H9 (cell line): ENCODE measurements at regions not wholly inside any gene's neighbourhood (a gene's known extent, or its start where the extent isn't known, plus 50 kb on each side); places are given as distances from the start of the nearest gene placed in this dataset.

Experiments
- DNase-seq: peaks from one replicate; pipeline ENCODE4 v3.0.0-alpha.2; 2017
- H2AFZ ChIP-seq: one replicate; pipeline ENCODE4 v1.6.1; 2013; ENCODE audit warnings: mild to moderate bottlenecking, low read length, control low read depth, moderate library complexity
- H2AK5ac ChIP-seq: 2 replicates; pipeline ENCODE4 v1.6.1; 2013; ENCODE audit warnings: low read length, control low read depth, mixed read lengths; ENCODE audit not compliant: insufficient read length
- H2BK120ac ChIP-seq: one replicate; pipeline ENCODE4 v1.6.1; 2013; ENCODE audit warnings: low read depth, mild to moderate bottlenecking, low read length, control low read depth, inconsistent platforms; ENCODE audit not compliant: poor library complexity, severe bottlenecking
- H2BK12ac ChIP-seq: 2 replicates; pipeline ENCODE4 v1.6.1; 2013; ENCODE audit warnings: low read length, control low read depth, mixed read lengths, low read depth; ENCODE audit not compliant: insufficient read length
- H2BK15ac ChIP-seq: 2 replicates; pipeline ENCODE4 v1.6.1; 2013; ENCODE audit warnings: low read depth, low read length, control low read depth
- H2BK20ac ChIP-seq: one replicate; pipeline ENCODE4 v1.6.1; 2013; ENCODE audit warnings: low read depth, mild to moderate bottlenecking, low read length, control low read depth, inconsistent platforms; ENCODE audit not compliant: poor library complexity, severe bottlenecking
- H2BK5ac ChIP-seq: 2 replicates; pipeline ENCODE4 v1.6.1; 2013; ENCODE audit warnings: low read length, control low read depth, mixed read lengths; ENCODE audit not compliant: insufficient read length
- H3K14ac ChIP-seq: 2 replicates; pipeline ENCODE4 v1.6.1; 2013; ENCODE audit warnings: low read length, control low read depth; ENCODE audit not compliant: insufficient read depth
- H3K18ac ChIP-seq: 2 replicates; pipeline ENCODE4 v1.6.1; 2013; ENCODE audit warnings: low read depth, mild to moderate bottlenecking, mixed read lengths, low read length, control low read depth; ENCODE audit not compliant: insufficient read length
- H3K23ac ChIP-seq: 2 replicates; pipeline ENCODE4 v1.6.1; 2013; ENCODE audit warnings: low read length, control low read depth, mixed read lengths, low read depth; ENCODE audit not compliant: insufficient read length
- H3K23me2 ChIP-seq: 2 replicates; pipeline ENCODE4 v1.6.1; 2013; ENCODE audit warnings: low read depth, mild to moderate bottlenecking, mixed read lengths, low read length, control low read depth; ENCODE audit not compliant: insufficient read length, poor library complexity, severe bottlenecking
- H3K27ac ChIP-seq: 2 replicates; pipeline ENCODE4 v1.5.1; 2013; ENCODE audit warnings: low read length, control low read depth, mixed read lengths, low read depth; ENCODE audit not compliant: insufficient read length
- H3K27me3 ChIP-seq: 2 replicates; pipeline ENCODE4 v1.6.1; 2013; ENCODE audit warnings: low read length, control low read depth, inconsistent platforms; ENCODE audit not compliant: insufficient read depth
- H3K4ac ChIP-seq: 2 replicates; pipeline ENCODE4 v1.6.1; 2013; ENCODE audit warnings: low read depth, mild to moderate bottlenecking, control low read depth, inconsistent platforms, low read length, moderate library complexity
- H3K4me1 ChIP-seq: 2 replicates; pipeline ENCODE4 v1.6.1; 2013; ENCODE audit warnings: low read length, control low read depth, inconsistent platforms; ENCODE audit not compliant: insufficient read depth
- H3K4me2 ChIP-seq: 2 replicates; pipeline ENCODE4 v1.6.1; 2013; ENCODE audit warnings: low read length, control low read depth, mixed read lengths; ENCODE audit not compliant: insufficient read length, insufficient read depth
- H3K56ac ChIP-seq: 2 replicates; pipeline ENCODE4 v1.6.1; 2013; ENCODE audit warnings: low read depth, mild to moderate bottlenecking, mixed read lengths, low read length, control low read depth; ENCODE audit not compliant: insufficient read length
- H3K79me1 ChIP-seq: 2 replicates; pipeline ENCODE4 v1.6.1; 2013; ENCODE audit warnings: low read depth, mild to moderate bottlenecking, moderate library complexity, low read length, control low read depth, inconsistent platforms; ENCODE audit not compliant: insufficient read depth, poor library complexity, severe bottlenecking
- H3K79me2 ChIP-seq: 2 replicates; pipeline ENCODE4 v1.6.1; 2013; ENCODE audit warnings: low read length, control low read depth, inconsistent platforms; ENCODE audit not compliant: insufficient read depth
- H3K9ac ChIP-seq: 2 replicates; pipeline ENCODE4 v1.6.1; 2013; ENCODE audit warnings: low read length, control low read depth, mixed read lengths; ENCODE audit not compliant: insufficient read length; ENCODE audit errors: extremely low read depth
- H3K9me3 ChIP-seq: one replicate; pipeline ENCODE4 v1.6.1; 2013; ENCODE audit warnings: low read depth, low read length, inconsistent platforms; ENCODE audit not compliant: control insufficient read depth
- H3T11ph ChIP-seq: one replicate; pipeline ENCODE4 v1.6.1; 2013; ENCODE audit warnings: mild to moderate bottlenecking, low read length, control low read depth, inconsistent platforms
- H4K20me1 ChIP-seq: one replicate; pipeline ENCODE4 v1.6.1; 2013; ENCODE audit not compliant: control insufficient read depth, insufficient read length, insufficient read depth
- H4K5ac ChIP-seq: 2 replicates; pipeline ENCODE4 v1.6.1; 2013; ENCODE audit warnings: low read depth, mild to moderate bottlenecking, mixed read lengths, low read length, control low read depth; ENCODE audit not compliant: insufficient read length
- H4K8ac ChIP-seq: replicated peaks from 2 replicates; pipeline ENCODE4 v1.6.1; 2013; ENCODE audit warnings: low read length, control low read depth, mixed read lengths, low read depth; ENCODE audit not compliant: insufficient read length
- H4K91ac ChIP-seq: 2 replicates; pipeline ENCODE4 v1.6.1; 2013; ENCODE audit warnings: low read depth, mild to moderate bottlenecking, moderate library complexity, mixed read lengths, low read length, control low read depth; ENCODE audit not compliant: insufficient read length
- H3K27ac Mint-ChIP-seq, 3 experiments: 2 replicates in 2 of 3; 3 replicates in 1 of 3; pipeline ENCODE4 v1.8.0; 2020 to 2021; ENCODE audit warnings: mixed read lengths in 3 of 3, mild to moderate bottlenecking in 1 of 3, moderate library complexity in 1 of 3
- H3K27me3 Mint-ChIP-seq: 2 replicates; pipeline ENCODE4 v1.8.0; 2021; ENCODE audit warnings: low read depth, mild to moderate bottlenecking, moderate library complexity, mixed read lengths
- H3K36me3 Mint-ChIP-seq, 3 experiments: 2 replicates in 2 of 3; 3 replicates in 1 of 3; pipeline ENCODE4 v1.8.0; 2020 to 2021; ENCODE audit warnings: low read depth in 3 of 3, mixed read lengths in 3 of 3; ENCODE audit not compliant: insufficient read depth in 1 of 3
- H3K4me1 Mint-ChIP-seq, 2 experiments: 2 replicates each; pipeline ENCODE4 v1.8.0; 2020; ENCODE audit warnings: mixed read lengths in 2 of 2
- H3K4me3 Mint-ChIP-seq, 2 experiments: 2 replicates in 1 of 2; 3 replicates in 1 of 2; pipeline ENCODE4 v1.8.0; 2020 to 2021; ENCODE audit warnings: mild to moderate bottlenecking in 2 of 2, mixed read lengths in 2 of 2, moderate library complexity in 1 of 2
- H3K9me3 Mint-ChIP-seq, 2 experiments: 2 replicates in 1 of 2; 3 replicates in 1 of 2; pipeline ENCODE4 v1.8.0; 2020; ENCODE audit warnings: mild to moderate bottlenecking in 2 of 2, mixed read lengths in 2 of 2, moderate library complexity in 1 of 2
- CTCF ChIP-seq: fragments of 200-600 bp; sonication (generic); conservative IDR thresholded peaks from 3 replicates; pipeline ENCODE4 v1.8.0; 2021; ENCODE audit warnings: antibody characterized with exemption, mild to moderate bottlenecking
- WGBS: extraction: QIAGEN DNeasy Blood & Tissue Kit; methylation state at CpG from one replicate; pipeline ENCODE4 v1.1.7; 2013; ENCODE audit warnings: missing lambda C conversion rate, low lambda C conversion rate, mixed read lengths; ENCODE audit not compliant: insufficient read length; ENCODE audit errors: extremely low coverage; 5-methylcytosine and 5-hydroxymethylcytosine counted together

GRCh38 chr4:29058531-29058930 is 1661.6 kb upstream of the PCDH7 start:
- no peak overlapping the region for H3K56ac ChIP-seq
- no peaks in the 10 kb centered on the region for H3K23me2 ChIP-seq
- Mint-ChIP-seq H3K36me3 (no peaks in the 10 kb centered on the region; a peak in 1 of 7 replicates), H3K27ac (no peak overlapping the region), H3K4me1 (no peaks in the 10 kb centered on the region), H3K27me3 (no peaks in the 10 kb centered on the region), H3K9me3 (no peaks in the 10 kb centered on the region; a peak in 1 of 5 replicates), H3K4me3 (no peak overlapping the region)
- no peak overlapping the region for H2BK5ac ChIP-seq
- no peak overlapping the region for H2BK20ac ChIP-seq
- H4K5ac ChIP-seq, result no peak overlapping the region
- no peak overlapping the region for H2AK5ac ChIP-seq
- no peaks in the 10 kb centered on the region for H3K9me3 ChIP-seq
- no peak for DNase-seq
- no peak overlapping the region for H3T11ph ChIP-seq
- no peak overlapping the region for H3K4ac ChIP-seq
- no peak overlapping the region for H3K27ac ChIP-seq
- WGBS, result no CpG with 5 or more reads among the region's 2 CpGs
- H3K4me1 ChIP-seq, result no peaks in the 10 kb centered on the region
- no peak overlapping the region for H2AFZ ChIP-seq
- H3K27me3 ChIP-seq, result no peaks in the 10 kb centered on the region
- no peak overlapping the region for H3K14ac ChIP-seq
- no peak overlapping the region for H2BK120ac ChIP-seq
- TF ChIP-seq CTCF, result no peak
- H3K23ac ChIP-seq, result no peak overlapping the region
- H3K9ac ChIP-seq, result no peak overlapping the region
- no peak overlapping the region for H3K18ac ChIP-seq
- no peak overlapping the region for H2BK12ac ChIP-seq
- no peaks in the 10 kb centered on the region for H4K20me1 ChIP-seq
- no peak overlapping the region for H2BK15ac ChIP-seq
- no peak overlapping the region for H3K4me2 ChIP-seq
- no peak overlapping the region for H4K91ac ChIP-seq
- H3K79me1 ChIP-seq, result no peaks in the 10 kb centered on the region
- no peaks in the 10 kb centered on the region for H3K79me2 ChIP-seq
- no peak overlapping the region for H4K8ac ChIP-seq
